RWPE2 (cell line): ENCODE measurements at regions not wholly inside any gene's neighbourhood (a gene's known extent, or its start where the extent isn't known, plus 50 kb on each side); places are given as distances from the start of the nearest gene placed in this dataset.
"Not testable (repeated sequence)": the region's sequence is repeated elsewhere in the genome, so short reads cannot be mapped to it uniquely, and the experiment has no call there.

Experiments used
- ATAC-seq: fragments of 200-7000 bp; cut with Tn5 transposase; 3 replicates; pipeline ENCODE4 v1.9.1; 2021; ENCODE audit warnings: low read depth
- DNase-seq: peaks from one replicate; pipeline ENCODE4 v3.0.0-alpha.2; 2020; ENCODE audit warnings: low spot score
- H3K27ac ChIP-seq: fragments of 450-650 bp; 2 replicates; pipeline ENCODE4 v1.5.1; 2017; ENCODE audit warnings: mild to moderate bottlenecking; ENCODE audit not compliant: poor library complexity, severe bottlenecking
- H3K27me3 ChIP-seq: fragments of 250-450 bp; sonication (Bioruptor Pico); 2 replicates; pipeline ENCODE4 v1.5.1; 2021; ENCODE audit warnings: mild to moderate bottlenecking, moderate library complexity; ENCODE audit not compliant: insufficient read depth, poor library complexity, severe bottlenecking
- H3K36me3 ChIP-seq: fragments of 250-450 bp; sonication (Bioruptor Pico); 2 replicates; pipeline ENCODE4 v1.5.1; 2020; ENCODE audit warnings: low read depth, mild to moderate bottlenecking, moderate library complexity
- H3K4me1 ChIP-seq: fragments of 250-450 bp; sonication (Bioruptor Pico); 2 replicates; pipeline ENCODE4 v1.5.1; 2021; ENCODE audit warnings: mild to moderate bottlenecking, moderate library complexity; ENCODE audit not compliant: insufficient read depth, poor library complexity, severe bottlenecking
- H3K4me3 ChIP-seq: fragments of 250-450 bp; sonication (Bioruptor Pico); 2 replicates; pipeline ENCODE4 v1.5.1; 2021; ENCODE audit warnings: mild to moderate bottlenecking, moderate library complexity; ENCODE audit not compliant: severe bottlenecking
- H3K9me3 ChIP-seq: fragments of 250-450 bp; sonication (Bioruptor Pico); 2 replicates; pipeline ENCODE4 v1.5.1; 2021; ENCODE audit warnings: mild to moderate bottlenecking, moderate library complexity; ENCODE audit not compliant: severe bottlenecking

DNA sequence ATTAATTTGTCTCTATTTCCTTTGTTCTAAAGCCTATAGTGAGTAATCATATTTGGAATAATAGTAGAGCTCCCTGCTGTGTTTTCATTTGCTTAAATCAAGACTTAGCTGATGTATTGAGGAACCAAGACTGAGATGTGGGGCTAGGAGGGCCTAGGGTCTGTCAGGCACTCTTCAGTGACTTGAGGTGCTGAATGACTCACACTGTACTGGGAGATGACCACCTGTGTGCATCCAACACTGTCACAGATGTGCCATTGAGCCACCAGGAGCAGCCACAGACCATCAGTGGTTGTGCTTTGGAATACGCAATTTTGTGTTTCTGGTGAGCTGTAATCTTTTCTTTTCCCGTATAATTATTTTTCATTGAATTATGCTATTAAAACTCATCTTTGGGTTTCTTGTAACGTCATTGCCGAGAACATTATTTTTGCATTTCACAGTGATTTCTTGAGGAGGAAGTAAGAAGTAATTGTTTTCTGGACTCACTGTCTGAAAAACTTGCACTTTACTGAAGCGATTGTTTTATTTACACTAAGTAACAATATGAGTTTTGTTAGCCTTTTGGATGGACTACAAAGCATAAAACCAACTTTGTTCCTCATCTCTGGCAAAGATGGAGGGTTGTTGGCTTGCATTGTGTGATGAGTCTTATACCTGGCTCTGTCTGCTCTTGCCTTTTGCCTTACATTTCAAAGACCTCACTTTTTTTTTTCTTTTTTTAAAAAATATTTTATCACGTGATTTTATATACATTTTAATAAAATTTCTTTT, 872.2 kb upstream of the TPTE start:
- H3K9me3 ChIP-seq, H3K36me3 ChIP-seq, H3K27ac ChIP-seq, H3K4me1 ChIP-seq, H3K27me3 ChIP-seq, DNase-seq, H3K4me3 ChIP-seq, ATAC-seq: not testable (repeated sequence)

DNA sequence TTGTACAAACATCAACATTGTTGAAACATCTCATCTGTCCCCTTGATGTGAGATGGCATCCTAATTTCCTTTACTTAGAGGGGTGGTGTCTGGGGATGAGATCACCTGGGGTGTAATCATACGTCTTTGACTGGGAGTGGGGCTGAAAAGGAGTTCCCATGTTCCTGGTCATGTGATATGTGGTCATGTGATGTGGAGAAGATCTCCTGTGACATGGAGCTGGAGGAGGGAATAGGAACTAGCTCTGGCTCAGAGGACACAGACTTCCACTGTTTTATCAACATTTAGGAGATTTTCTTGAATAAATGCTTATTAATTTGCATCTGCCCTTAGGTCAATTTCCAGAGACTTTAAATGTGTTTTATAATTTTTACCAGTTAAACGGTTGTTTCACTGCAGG, 868.6 kb upstream of the TPTE start:
- not testable (repeated sequence) for H3K36me3 ChIP-seq, ATAC-seq, H3K9me3 ChIP-seq

DNA sequence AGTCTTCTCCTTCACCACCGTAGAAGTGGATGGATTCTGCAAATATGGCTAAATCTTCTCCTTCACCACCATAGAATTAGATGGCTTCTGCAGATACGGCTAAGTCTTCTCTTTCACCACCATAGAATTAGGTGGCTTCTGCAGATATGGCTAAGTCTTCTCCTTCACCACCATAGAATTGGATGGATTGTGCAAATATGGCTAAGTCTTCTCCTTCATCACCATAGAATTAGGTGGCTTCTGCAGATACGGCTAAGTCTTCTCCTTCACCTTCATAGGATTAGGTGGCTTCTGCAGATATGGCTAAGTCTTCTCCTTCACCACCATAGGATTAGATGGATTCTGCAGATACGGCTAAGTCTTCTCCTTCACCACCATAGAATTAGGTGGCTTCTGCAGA, 866.2 kb upstream of the TPTE start:
- not testable (repeated sequence) for DNase-seq, H3K36me3 ChIP-seq, H3K27me3 ChIP-seq, H3K4me3 ChIP-seq, H3K4me1 ChIP-seq, H3K9me3 ChIP-seq, H3K27ac ChIP-seq, ATAC-seq

More for the DNA sequence above, 868.6 kb upstream of the TPTE start:
- not testable (repeated sequence) for H3K27me3 ChIP-seq, H3K27ac ChIP-seq, H3K4me3 ChIP-seq, DNase-seq, H3K4me1 ChIP-seq

DNA sequence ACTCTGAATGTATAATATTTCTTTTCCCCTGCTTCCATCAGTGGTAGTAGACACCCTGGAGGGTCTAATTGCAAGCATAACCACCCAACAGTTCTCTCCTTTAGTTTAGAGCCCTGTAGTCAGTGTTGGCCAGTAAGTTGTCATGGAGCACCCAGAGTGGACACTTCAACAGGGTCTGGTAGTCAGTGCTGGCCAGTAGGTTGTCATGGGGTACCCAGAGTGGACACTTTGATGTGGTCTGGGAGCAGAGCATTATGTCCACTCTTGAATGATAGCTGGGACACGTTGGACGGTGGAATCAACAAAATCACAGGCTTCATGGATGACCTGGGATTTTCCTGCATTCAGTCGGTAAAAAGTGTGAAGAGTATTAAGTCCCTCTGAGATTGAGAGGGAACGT, 864.9 kb upstream of the TPTE start:
- H3K4me1 ChIP-seq, H3K27me3 ChIP-seq, H3K27ac ChIP-seq, H3K36me3 ChIP-seq, DNase-seq, H3K4me3 ChIP-seq, H3K9me3 ChIP-seq, ATAC-seq: not testable (repeated sequence)

DNA sequence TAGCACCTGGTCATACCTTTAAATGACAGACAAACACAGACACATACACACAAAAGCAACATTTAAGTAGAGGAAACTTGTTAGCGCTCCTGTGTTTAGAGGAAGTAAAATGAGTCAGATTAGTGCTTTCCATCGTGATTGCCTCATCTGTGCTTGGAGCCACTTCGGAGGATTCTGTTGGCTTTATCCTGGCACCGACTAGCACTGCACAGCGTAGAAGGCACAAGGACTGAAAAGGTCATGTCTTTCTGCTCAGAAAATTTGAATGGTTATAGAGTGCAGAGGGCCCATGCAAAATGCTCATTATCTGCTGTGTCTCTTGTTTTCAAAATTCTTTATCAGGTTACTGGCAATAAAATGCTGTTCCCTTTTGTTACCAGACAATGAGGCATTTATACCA, 863.6 kb upstream of the TPTE start:
- DNase-seq, H3K27me3 ChIP-seq, H3K4me1 ChIP-seq, H3K36me3 ChIP-seq, H3K9me3 ChIP-seq, H3K4me3 ChIP-seq, H3K27ac ChIP-seq: not testable (repeated sequence)
- ATAC-seq = peak; percentile 80

DNA sequence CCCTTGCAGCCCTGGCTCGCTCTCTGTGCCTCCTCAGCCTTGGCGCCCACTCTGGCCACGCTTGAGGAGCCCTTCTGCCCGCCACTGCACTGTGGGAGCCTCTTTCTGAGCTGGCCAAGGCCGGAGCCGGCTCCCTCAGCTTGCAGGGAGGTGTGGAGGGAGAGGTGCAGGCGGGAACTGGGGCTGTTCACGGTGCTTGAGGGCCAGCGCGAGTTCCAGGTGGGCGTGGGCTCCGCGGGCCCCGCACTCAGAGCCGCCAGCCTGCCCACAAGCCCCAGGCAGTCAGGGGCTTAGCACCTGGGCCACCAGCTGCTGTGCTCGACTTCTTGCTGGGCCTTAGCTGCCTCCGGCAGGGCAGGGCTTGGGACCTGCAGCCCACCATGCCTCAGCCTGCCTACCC, 861.5 kb upstream of the TPTE start:
- H3K36me3 ChIP-seq, H3K4me1 ChIP-seq, H3K4me3 ChIP-seq, ATAC-seq, H3K27ac ChIP-seq, H3K27me3 ChIP-seq, H3K9me3 ChIP-seq, DNase-seq: not testable (repeated sequence)

DNA sequence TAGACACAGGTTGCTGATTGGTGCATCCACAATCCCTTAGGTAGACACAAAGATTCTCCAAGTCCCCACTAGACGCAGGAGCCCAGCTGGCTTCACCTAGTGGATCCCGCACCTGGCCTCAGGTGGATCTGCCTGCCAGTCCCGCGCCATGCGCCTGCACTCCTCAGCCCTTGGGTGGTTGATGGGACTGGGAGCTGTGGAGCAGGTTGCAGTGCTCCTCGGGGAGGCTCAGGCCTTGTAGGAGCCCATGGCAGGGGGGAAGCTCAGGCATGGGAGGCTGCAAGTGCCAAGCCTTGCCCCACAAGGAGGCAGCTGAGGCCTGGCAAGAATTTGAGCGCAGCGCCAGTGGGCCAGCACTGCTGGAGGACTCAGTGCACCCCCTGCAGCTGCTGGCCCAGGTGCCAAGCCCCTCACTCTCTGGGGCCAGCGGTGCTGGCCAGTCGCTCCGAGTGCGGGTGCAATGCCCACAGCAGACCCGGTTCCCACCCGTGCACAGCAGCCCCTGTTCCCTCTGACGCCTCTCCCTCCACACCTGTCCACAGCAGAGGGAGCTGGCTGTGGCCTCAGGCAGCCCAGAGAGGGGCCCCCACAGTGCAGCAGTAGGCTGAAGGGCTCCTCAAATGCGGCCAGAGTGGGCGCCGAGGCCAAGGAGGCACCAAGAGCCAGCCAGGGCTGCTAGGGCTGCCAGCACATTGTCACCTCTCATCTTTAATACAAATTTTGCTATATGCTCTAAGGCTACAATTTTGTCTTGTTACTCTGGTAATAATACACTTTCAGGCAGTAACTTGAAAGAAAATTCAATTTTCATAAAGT, 857.3 kb upstream of the TPTE start:
- not testable (repeated sequence) for H3K27me3 ChIP-seq, H3K4me3 ChIP-seq, ATAC-seq, DNase-seq, H3K27ac ChIP-seq, H3K9me3 ChIP-seq, H3K4me1 ChIP-seq, H3K36me3 ChIP-seq

DNA sequence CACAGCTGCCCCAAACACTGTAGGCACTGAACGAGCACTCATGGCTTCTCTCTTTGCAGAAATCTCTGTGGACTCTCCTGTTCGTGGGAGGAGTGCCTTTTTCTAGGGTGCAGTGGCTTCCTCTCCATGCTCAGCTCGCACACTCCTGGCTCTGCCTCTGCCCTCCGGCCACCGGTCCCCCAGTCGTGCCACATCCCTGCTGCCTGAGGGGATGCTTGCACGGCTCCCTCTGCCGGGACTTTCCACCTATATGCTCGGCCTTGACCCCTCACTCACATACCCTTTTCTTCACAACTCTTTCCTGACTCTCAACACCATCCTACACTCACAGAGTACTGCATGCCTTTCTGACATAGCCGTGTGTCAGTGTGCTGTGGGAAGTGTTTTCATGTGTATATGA, 845.6 kb upstream of the TPTE start:
- H3K4me3 ChIP-seq, H3K9me3 ChIP-seq, ATAC-seq, DNase-seq, H3K4me1 ChIP-seq, H3K27ac ChIP-seq, H3K36me3 ChIP-seq, H3K27me3 ChIP-seq: not testable (repeated sequence)

DNA sequence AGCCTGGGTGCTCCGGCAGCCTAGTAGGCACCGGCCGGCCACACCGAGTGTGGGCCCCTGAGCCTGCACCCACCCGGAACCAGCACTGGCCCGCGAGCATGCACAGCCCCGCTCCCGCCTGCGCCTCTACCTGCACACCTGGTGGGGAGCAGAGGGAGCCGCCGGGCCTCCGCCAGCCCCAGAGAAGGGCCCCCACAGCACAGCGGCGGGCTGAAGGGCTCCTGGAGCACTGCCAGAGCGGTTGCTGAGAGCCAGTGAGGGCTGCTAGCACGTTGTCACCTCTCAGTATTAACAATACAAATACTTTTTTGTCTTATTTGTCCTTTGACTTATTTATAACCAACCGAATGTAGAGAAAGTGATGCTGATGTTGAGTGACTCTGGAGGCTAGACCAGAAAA, 842.4 kb upstream of the TPTE start:
- H3K9me3 ChIP-seq, ATAC-seq, H3K36me3 ChIP-seq, H3K4me1 ChIP-seq, DNase-seq, H3K27ac ChIP-seq, H3K4me3 ChIP-seq, H3K27me3 ChIP-seq: not testable (repeated sequence)

DNA sequence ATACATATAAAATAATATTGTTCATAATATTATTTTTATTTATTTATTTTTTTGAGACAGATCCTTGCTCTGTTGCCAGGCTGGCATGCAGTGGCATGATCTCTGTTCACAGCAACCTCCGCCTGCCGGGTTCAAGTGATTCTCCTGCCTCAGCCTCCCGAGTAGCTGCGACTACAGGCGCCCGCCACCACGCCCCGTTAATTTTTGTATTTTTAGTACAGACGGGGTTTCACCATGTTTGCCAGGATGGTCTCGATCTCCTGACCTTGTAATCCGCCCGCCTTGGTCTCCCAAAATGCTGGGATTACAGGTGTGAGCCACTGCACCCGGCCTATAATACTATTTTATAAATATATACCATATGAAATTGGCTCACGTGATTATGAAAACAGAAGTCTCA, 832.4 kb upstream of the TPTE start:
- not testable (repeated sequence) for H3K9me3 ChIP-seq, H3K4me3 ChIP-seq, H3K36me3 ChIP-seq, H3K4me1 ChIP-seq, ATAC-seq, H3K27me3 ChIP-seq, H3K27ac ChIP-seq, DNase-seq

DNA sequence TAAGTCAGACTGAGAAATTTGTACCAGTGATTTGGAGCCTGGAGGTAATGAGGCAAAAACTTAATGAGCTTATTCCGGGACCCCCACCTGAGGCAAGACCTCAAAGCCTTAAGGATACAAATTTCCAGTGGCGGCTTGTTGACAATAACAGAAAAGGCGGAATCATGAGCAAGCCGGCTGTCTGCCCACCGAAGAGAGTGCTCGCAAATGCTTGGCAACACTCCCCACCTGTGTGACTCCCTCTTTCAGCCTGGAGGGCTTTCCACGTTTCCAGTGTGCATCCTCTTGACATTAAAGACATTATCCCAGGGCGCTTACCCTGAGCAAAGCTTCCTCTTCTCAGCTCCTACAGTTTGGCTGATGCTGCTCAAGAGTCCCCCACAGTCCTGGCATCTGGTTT, 830.4 kb upstream of the TPTE start:
- H3K27me3 ChIP-seq, DNase-seq, H3K27ac ChIP-seq: not testable (repeated sequence)

More for the DNA sequence above, 830.4 kb upstream of the TPTE start:
- not testable (repeated sequence) for H3K36me3 ChIP-seq, H3K4me1 ChIP-seq, ATAC-seq, H3K9me3 ChIP-seq, H3K4me3 ChIP-seq
